Vagina (tissue), 2 donors: ENCODE measurements at regions not wholly inside any gene's neighbourhood (a gene's known extent, or its start where the extent isn't known, plus 50 kb on each side); places are given as distances from the start of the nearest gene placed in this dataset.

ENCODE experiments used
- CTCF ChIP-seq, 3 experiments: fragments of 450-650 bp in 2 of 3; fragments of 200-600 bp in 1 of 3; sonication (generic) in 1 of 3; IDR thresholded peaks; one replicate each; pipeline ENCODE4 v1.5.1; 2017 to 2019; ENCODE audit warnings: antibody characterized with exemption in 3 of 3, mild to moderate bottlenecking in 2 of 3, moderate library complexity in 2 of 3
- POLR2A ChIP-seq, 2 donors: fragments of 450-650 bp; IDR thresholded peaks; one replicate each; pipeline ENCODE4 v1.6.1; 2017; ENCODE audit warnings: antibody characterized with exemption in 2 of 2, mild to moderate bottlenecking in 2 of 2, moderate library complexity in 2 of 2

- TF ChIP-seq CTCF (IDR thresholded peaks at IDR 0.05) (no peak), POLR2A (IDR thresholded peaks at IDR 0.05) (no peak)
These were observed 110.2 kb downstream of the TPRA1 start for GRCh38 chr3:127480196-127480954.
